ENCODE measurements at regions not wholly inside any gene's neighbourhood (a gene's known extent, or its start where the extent isn't known, plus 50 kb on each side); places are given as distances from the start of the nearest gene placed in this dataset.
"Not testable (repeated sequence)": the region's sequence is repeated elsewhere in the genome, so short reads cannot be mapped to it uniquely, and the experiment has no call there.

- DNase-seq (ENCODE audit: low spot score) = no peak
These were observed 361.4 kb upstream of the POU5F2 start for GRCh38 chr5:94102849-94103248.

GRCh38 chr5:94097384-94097783 lies 356.0 kb upstream of the POU5F2 start:
- not testable (repeated sequence) for DNase-seq (ENCODE audit: low spot score)

GRCh38 chr5:94094793-94095441 lies 353.5 kb upstream of the POU5F2 start:
- DNase-seq (ENCODE audit: low spot score) = no peak

- no peak for DNase-seq (ENCODE audit: low spot score)
These were observed 351.9 kb upstream of the POU5F2 start for GRCh38 chr5:94093300-94093699.

- not testable (repeated sequence) for DNase-seq (ENCODE audit: low spot score)
These were observed 345.2 kb upstream of the POU5F2 start for GRCh38 chr5:94086635-94087034.

GRCh38 chr5:94086194-94086593 lies 344.8 kb upstream of the POU5F2 start:
- DNase-seq (ENCODE audit: low spot score) = no peak

GRCh38 chr5:94082405-94082804 lies 341.0 kb upstream of the POU5F2 start:
- DNase-seq (ENCODE audit: low spot score) = no peak

GRCh38 chr5:94081088-94081487 lies 339.7 kb upstream of the POU5F2 start:
- no peak for DNase-seq (ENCODE audit: low spot score)

GRCh38 chr5:94080390-94080789 lies 339.0 kb upstream of the POU5F2 start:
- DNase-seq (ENCODE audit: low spot score) = no peak

- no peak for DNase-seq (ENCODE audit: low spot score)
These were observed 330.7 kb upstream of the POU5F2 start for GRCh38 chr5:94072116-94072515.

- no peak for DNase-seq (ENCODE audit: low spot score)
These were observed 325.2 kb upstream of the POU5F2 start for GRCh38 chr5:94066437-94067207.

- no peak for DNase-seq (ENCODE audit: low spot score)
These were observed 322.6 kb upstream of the POU5F2 start for GRCh38 chr5:94064025-94064424.

- no peak for DNase-seq (ENCODE audit: low spot score)
These were observed 316.3 kb upstream of the POU5F2 start for GRCh38 chr5:94057655-94058054.

- no peak for DNase-seq (ENCODE audit: low spot score)
These were observed 315.8 kb upstream of the POU5F2 start for GRCh38 chr5:94057217-94057616.

GRCh38 chr5:94049307-94049922 lies 308.0 kb upstream of the POU5F2 start:
- DNase-seq (ENCODE audit: low spot score) = not testable (repeated sequence)

GRCh38 chr5:94045839-94046782 lies 304.7 kb upstream of the POU5F2 start:
- DNase-seq (ENCODE audit: low spot score) = no peak

- no peak for DNase-seq (ENCODE audit: low spot score)
These were observed 301.9 kb upstream of the POU5F2 start for GRCh38 chr5:94043311-94043710.

GRCh38 chr5:94040591-94041148 lies 299.3 kb upstream of the POU5F2 start:
- no peak for DNase-seq (ENCODE audit: low spot score)

GRCh38 chr5:94039101-94039500 lies 297.7 kb upstream of the POU5F2 start:
- DNase-seq (ENCODE audit: low spot score) = no peak

GRCh38 chr5:94031631-94032030 lies 290.2 kb upstream of the POU5F2 start:
- no peak for DNase-seq (ENCODE audit: low spot score)

- DNase-seq (ENCODE audit: low spot score) = no peak
These were observed 286.6 kb upstream of the POU5F2 start for GRCh38 chr5:94028001-94028400.

- no peak for DNase-seq (ENCODE audit: low spot score)
These were observed 285.7 kb upstream of the POU5F2 start for GRCh38 chr5:94027145-94027544.

Measured in kidney capillary endothelial cell (primary cell).